ENCODE measurements at regions not wholly inside any gene's neighbourhood (a gene's known extent, or its start where the extent isn't known, plus 50 kb on each side); places are given as distances from the start of the nearest gene placed in this dataset.

DNA sequence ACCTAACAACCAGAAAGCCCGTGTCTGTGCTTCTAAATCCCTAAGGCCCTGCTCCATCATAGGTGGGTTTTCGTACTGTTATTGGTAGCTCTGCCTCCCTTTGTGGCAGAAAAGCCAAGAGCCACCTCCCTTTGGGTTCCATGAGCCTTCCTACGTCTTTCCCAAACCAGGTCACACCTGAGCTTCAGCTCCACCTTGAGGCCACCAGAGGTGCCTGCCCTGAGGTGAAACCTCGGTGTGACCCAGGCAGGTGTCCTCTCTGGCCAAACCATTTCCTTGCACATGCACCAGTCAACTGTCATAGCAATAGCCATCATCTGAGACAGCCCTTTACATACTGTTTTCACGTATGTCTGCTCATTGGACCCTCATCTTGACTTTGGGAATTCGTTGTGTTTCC lies 188.0 kb upstream of the RBPJ start:
- ChIA-PET POLR2A (interaction anchor here (1.1 kb wide), 1 partner anchor 271 kb away, joined by 4 read pairs; no protein-coding TSS in a partner anchor), RAD21 (ENCODE audit: unreplicated experiment) (interaction anchor here (1.0 kb wide), 2 partner anchors 29 to 58 kb away, joined by 3 read pairs; no protein-coding TSS in a partner anchor)
- FAIRE-seq, result no peak

More for the DNA sequence above, 188.0 kb upstream of the RBPJ start:
- in situ Hi-C loops (cut with MboI), result loop anchor here (5.0 kb wide), 1 partner anchor 189 kb away; the partner anchor contains the start of gene RBPJ
- intact Hi-C loops (cut with micrococcal nuclease; ENCODE audit: unreplicated experiment), result loop anchor here (5.0 kb wide), 1 partner anchor 51 kb away; no protein-coding TSS in a partner anchor
- H3K36me3 ChIP-seq (ENCODE audit: control insufficient read depth in 2 of 2, insufficient read depth in 2 of 2, low read length in 1 of 2), result no peaks in the 10 kb centered on the region
- no TSS peak for BruUV-seq (replicated peaks)
- H3K79me2 ChIP-seq (ENCODE audit: control insufficient read depth, insufficient read depth, low read length), result no peaks in the 10 kb centered on the region
- H3K27ac ChIP-seq (ENCODE audit: control insufficient read depth, insufficient read depth), result no peak overlapping the region
- WGBS (ENCODE audit: insufficient coverage, insufficient replicate concordance, low lambda C conversion rate, missing lambda C conversion rate), result 29% methylated on average over 6 of the region's 6 CpGs
- H3K4me3 ChIP-seq, result no peak overlapping the region
- no peaks in the 10 kb centered on the region for H3K27me3 ChIP-seq (replicated peaks in 1 of 2; ENCODE audit: control insufficient read depth in 2 of 2, insufficient read depth in 2 of 2, low read length in 1 of 2)
- TF ChIP-seq IRF4 (IDR thresholded peaks at IDR 0.05; ENCODE audit: low read depth, low read length), result no peak
- peak in 2 of 3 experiments; percentile 2 to 44; a peak in 3 of 6 replicates for TF ChIP-seq CTCF (IDR thresholded peaks at IDR 0.05 in 2 of 3, conservative IDR thresholded peaks at IDR 0.05 in 1 of 3; ENCODE audit: control insufficient read depth in 2 of 3, extremely low read depth in 1 of 3, insufficient read depth in 1 of 3, low read depth in 3 of 3, low read length in 3 of 3)
- peak; percentile 62 for TF ChIP-seq RAD21 (IDR thresholded peaks at IDR 0.05; ENCODE audit: insufficient read depth, low read depth, low read length)
- no peak for TF ChIP-seq TAF1 (IDR thresholded peaks at IDR 0.05; ENCODE audit: borderline replicate concordance, low read depth, low read length)
- TF ChIP-seq CHD4 (IDR thresholded peaks at IDR 0.05), result no peak
- TF ChIP-seq, protein P1, sequence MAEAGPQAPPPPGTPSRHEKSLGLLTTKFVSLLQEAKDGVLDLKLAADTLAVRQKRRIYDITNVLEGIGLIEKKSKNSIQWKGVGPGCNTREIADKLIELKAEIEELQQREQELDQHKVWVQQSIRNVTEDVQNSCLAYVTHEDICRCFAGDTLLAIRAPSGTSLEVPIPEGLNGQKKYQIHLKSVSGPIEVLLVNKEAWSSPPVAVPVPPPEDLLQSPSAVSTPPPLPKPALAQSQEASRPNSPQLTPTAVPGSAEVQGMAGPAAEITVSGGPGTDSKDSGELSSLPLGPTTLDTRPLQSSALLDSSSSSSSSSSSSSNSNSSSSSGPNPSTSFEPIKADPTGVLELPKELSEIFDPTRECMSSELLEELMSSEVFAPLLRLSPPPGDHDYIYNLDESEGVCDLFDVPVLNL (IDR thresholded peaks at IDR 0.05; ENCODE audit: low read depth, low read length), result no peak
- CTCF ChIA-PET, result interaction anchor here (1.1 to 3.6 kb wide), 7 partner anchors 17 to 64 kb away, joined by 3 to 14 read pairs (median 4); no protein-coding TSS in a partner anchor
- peaks cover 36% of the 10 kb centered on the region for H3K4me1 ChIP-seq (ENCODE audit: control insufficient read depth, insufficient read depth, low read length)
- no peak overlapping the region; the same call in 1 of the 2 replicates for H3K9ac ChIP-seq (ENCODE audit: control insufficient read depth, insufficient read depth, low read length)
- DNase-seq (ENCODE audit: low read depth, low spot score) (no peak), ATAC-seq (no peak)
- H4K20me1 ChIP-seq (ENCODE audit: control insufficient read depth, insufficient read depth), result no peaks in the 10 kb centered on the region
- H2AFZ ChIP-seq (ENCODE audit: control insufficient read depth, low read depth, low read length), result no peak overlapping the region
- SMC1A ChIA-PET (ENCODE audit: uncharacterized antibody, unreplicated experiment), result interaction anchor here (0.9 to 1.9 kb wide), 5 partner anchors 8 to 77 kb away, joined by 3 to 4 read pairs (median 3); no protein-coding TSS in a partner anchor
- peaks cover 9% of the 10 kb centered on the region for H3K9me3 ChIP-seq (replicated peaks; ENCODE audit: control insufficient read depth, insufficient read depth, low read length)
- H3K4me2 ChIP-seq (ENCODE audit: control insufficient read depth, insufficient read depth), result peak overlapping the region; percentile 89
